SW 1271 (cell line): ENCODE measurements at regions not wholly inside any gene's neighbourhood (a gene's known extent, or its start where the extent isn't known, plus 50 kb on each side); places are given as distances from the start of the nearest gene placed in this dataset.

Experiments
- DNase-seq, 2 experiments: peaks; one replicate each; lab custom pipeline; 2025; lab: John Stamatoyannopoulos, UW

DNA sequence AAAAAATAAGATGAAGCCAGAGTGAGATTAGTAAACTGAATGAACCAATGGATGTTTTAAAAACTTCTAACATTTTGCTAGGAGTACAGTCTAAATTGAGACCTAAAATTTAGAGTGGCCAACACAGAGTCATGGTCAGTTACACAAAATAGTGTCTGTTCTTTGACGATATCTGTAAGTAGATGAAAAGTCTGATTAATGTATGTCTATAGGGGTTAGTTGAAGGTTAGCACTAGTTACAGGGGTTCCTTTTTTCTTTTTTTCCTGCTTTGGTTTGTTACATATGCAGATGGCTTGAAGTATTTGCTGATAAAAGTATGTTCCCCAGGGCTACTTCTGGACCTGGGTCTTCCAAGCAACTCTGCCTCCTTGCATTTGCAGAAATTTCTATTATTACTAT is 90.1 kb upstream of the MTPN start:
- no peak for DNase-seq

DNA sequence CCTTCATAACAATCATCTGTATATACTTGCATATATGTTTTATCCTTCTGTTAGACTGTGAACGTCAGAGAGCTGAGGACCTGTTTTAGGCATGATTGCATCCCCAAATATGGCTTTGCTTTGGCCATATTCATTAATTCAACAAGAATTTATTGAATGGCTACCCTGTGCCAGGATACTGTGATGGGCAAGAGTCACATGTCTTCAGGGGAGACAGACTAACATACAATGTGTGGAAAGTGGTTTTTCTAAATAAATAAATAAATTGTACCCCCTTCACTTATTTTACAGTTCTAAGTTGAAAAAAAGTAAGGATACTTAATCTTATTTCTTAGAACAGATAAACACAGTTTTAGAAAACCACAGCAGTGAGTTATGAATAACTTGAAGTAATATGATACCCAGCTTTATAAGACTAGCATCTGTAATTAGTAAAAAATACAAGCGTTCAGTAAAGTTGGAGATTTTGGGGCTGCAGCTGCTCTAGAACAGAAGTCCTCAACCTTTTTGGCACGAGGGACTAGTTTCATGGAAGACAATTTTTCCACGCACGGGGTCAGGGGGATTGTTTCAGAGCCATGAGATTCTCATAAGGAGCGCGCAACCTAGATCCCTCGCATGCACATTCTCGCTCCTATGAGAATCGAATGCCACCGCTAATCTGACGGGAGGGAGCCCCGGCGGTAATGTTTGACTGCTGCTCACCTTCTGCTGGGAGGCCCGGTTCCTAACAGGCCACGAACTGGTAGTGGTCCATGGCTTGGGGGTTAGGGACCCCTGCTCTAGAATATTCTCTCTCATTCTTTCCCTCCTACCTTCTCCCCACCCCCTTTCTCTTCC is 89.4 kb upstream of the MTPN start:
- no peak for DNase-seq

DNA sequence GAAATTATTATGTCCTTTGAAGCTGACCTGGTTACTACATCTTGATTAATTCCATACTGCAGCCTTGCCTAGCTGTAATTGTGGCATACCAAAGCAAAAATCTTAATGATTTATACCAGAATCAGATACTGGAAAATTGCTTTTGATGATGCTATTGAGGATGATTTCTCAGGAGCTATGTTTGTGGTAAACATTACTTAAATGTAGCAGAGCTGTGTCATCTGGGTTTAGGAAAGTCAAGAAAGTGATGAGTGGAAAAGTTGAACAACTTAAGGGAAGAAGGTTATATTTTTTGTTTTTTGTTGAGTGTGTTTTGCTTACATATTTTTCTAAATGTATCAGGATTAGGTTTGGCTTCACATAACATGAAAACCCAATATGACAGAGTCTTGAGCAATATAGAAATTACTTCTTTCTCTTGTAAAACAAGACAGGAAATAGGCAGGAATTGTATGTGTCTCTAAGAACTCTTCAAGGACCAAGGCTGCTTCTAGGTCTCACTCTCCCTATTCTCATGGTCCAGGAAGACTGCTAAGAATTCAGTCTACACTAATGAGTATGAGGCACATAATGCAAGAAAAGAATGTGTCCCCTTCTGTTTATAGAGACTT is 87.6 kb upstream of the MTPN start:
- DNase-seq, result no peak

DNA sequence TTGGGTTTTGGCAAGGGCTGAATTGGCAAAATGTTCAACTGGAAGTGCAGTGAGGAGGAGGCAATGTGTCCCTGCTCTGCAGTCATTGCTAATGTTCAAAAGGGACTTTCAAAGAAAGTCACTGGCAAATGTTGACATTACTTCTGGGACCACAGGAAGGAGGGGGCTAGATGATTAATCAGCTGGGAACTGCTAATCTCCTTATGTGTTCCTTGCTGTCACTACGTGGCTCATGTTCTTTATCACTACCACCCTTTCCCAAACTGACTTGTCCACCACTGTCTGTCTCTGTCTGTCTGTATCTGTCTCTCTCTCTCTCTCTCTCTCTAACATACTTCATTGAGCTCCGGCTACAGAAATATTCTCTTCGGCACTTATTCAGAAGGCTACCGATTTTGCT is 86.9 kb upstream of the MTPN start:
- DNase-seq, result no peak

DNA sequence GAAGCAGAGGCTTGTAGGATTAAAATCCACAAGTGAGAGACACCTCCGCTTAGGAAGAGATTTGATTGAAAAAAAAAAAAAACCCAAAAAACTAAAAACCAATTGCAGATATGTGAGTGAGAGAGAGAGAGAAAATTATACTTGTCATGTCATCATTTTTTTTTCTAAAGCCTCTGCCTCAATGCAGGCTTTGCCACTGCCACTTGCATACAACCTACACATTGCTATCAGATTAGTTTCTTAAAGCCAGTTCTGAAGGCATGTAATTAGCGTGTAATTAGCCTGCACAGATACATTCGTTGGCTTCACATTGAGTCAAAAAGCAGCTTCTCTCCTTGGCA is 86.1 kb upstream of the MTPN start:
- DNase-seq, result no peak

DNA sequence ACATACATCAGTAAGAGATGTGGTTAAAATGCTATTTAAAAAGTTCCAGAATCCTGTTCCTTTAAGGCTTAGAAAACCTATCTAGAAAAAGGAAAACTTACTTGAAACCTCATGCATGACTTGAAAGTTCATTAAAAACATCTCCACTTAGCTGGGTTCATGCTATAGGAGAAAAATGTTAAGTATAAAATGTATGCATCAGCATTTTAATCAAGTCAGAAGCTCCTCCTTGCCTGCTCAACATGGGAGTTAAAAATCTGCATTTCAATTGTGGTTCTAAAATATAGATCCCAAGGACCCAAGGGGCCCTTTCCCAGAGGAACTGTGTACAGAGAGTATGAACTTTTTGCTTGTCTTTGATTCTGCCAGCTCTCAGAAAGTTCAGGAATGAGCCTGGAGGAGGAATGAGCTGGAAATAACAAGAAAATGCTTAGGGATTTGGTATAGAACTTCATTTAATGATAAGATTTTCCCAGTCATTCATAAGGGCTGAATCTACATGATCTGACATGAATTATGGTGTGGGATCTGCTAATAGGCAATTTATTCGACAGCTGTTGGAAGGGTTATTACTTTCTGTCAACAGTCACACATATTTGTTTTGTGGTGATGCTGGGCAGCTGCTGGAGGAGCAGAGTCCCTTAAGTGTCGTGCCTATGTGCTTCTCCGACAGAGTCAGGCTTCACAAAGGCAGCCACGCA is 85.6 kb upstream of the MTPN start:
- no peak for DNase-seq

DNA sequence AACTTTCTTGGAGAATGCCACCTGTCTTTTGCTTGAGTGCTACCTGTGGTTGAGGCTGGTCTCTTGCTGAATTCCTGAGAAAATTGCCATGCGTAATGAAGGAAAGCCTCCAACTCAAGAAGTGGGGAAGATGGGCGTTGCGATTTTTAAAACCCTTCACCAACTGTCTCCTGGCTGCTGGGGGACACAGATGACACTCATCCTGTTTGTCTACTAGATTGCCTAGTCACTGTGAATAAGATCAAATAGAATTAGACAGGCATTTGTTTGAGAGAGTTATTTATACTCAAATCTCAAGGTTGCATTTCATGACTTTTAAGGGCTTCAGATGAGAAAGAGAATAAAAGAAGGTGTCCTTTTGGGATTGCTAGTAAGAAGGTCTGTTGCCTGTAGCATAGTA is 84.3 kb upstream of the MTPN start:
- no peak for DNase-seq

DNA sequence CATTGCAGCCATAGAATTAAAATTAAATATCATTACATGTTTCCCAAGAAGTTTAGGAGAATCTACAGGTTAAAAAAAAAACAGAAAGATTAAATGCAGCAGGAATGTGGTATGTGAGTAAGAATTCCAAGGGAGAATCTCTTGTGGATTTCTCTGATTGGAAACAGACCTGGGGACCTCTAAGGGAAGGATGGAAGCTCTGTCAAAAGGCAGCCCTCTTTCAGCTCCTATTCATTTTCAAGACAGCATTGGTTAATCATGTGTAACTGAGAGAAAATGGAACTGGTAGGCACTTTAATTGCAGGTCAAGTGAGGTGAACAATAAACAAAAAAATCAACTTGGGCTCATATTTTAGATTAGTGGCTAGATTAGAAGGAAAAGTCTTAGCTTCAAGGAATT is 81.4 kb upstream of the MTPN start:
- DNase-seq, result no peak

DNA sequence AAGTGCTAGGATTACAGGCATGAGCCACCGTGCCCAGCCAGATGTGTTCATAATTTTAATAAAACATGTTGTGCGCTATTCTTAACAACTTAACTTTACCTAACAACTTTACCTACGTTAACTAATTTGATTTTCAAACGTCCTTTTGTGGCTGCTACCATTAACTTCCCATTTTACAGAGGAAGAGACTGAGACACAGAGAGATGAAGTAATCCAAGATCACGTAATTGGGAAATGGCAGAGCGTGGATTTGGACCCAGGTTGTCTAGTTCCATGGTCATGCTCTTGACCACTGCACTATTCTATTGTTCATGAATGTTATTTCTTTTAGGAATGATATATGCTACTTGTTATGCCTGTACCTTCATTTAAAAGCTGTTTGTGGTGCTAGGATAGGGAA is 80.3 kb upstream of the MTPN start:
- DNase-seq, result no peak

DNA sequence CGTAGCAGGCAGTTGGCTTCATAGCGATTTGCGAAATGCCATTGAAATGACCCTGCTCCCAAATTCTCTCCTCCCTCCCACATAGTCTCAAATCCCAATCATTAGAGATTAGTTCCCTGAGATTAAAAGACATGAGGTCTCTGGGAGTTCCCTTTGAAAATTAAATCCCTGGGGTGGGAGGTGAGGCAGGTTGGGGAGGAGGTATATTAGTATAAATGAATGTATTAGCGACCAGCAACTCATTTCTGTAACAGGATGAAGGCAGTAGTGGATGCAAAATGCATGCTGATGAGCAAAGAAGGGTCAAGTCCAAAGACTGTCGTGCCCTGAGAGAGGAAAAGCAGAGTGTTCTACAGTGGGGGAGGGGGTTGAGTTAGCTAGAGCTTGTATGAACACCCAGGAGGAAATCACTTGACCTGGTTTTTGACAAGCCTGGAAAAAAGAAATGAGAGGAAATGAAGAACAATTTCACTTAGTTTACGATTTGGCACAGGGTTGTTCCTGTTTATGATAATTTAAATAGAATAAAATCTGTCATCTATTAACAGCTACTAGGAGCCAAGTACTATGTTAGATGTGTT is 79.6 kb upstream of the MTPN start:
- no peak for DNase-seq

DNA sequence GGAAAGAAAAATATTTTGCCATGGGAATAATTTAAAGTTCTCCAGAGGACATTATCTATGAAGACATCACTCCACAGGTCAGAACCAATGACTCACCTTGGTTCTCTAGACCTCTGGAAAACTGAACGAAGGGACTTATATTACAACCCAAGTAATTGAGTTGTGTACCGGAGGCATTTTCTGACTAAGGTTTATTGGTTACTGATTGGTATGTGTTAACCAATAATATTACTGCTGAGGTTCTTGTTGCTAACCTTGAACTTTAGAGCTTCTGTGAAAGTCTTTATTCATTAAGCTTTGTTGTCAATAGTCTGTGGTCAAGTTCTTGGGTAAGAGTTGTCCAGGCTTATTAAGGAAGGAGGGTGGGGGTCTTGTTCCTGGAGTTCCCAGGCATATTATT is 78.1 kb upstream of the MTPN start:
- no peak for DNase-seq

DNA sequence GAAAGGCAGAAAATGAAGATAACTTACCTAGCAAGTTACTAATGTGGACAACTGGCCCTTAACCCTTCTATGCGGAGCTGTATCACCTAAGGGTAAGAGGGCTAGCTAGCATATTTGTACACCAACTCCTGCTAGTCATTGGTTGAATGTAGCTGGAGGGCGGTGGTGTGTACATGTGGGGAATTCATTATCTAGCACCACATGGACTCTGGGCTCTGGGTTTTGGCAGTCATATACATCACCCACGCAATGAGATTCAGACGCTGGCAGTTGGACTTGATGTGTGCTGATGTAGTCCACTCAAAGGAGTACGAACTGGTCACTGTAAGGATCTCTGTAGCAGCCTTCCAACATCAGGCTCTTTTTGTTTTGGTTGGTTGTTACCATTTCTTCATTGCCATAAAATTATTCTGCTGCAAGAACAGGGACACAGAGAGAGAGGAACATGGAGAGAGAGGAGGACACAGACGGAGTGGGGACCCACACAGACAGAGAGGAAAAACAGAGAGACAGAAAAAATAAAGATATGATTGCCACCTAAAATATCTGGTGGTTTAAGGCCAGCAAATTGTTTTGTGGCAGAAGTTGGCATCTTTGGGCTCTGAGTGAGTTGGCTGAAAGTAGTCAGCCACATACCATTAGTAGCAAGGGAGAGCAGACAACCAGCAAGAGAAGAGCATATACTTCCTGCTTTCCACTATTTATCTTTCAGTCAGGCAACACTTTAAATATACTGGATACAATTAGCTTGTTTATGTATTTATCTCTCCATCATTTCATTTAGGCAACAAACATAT is 76.7 kb upstream of the MTPN start:
- no peak for DNase-seq

DNA sequence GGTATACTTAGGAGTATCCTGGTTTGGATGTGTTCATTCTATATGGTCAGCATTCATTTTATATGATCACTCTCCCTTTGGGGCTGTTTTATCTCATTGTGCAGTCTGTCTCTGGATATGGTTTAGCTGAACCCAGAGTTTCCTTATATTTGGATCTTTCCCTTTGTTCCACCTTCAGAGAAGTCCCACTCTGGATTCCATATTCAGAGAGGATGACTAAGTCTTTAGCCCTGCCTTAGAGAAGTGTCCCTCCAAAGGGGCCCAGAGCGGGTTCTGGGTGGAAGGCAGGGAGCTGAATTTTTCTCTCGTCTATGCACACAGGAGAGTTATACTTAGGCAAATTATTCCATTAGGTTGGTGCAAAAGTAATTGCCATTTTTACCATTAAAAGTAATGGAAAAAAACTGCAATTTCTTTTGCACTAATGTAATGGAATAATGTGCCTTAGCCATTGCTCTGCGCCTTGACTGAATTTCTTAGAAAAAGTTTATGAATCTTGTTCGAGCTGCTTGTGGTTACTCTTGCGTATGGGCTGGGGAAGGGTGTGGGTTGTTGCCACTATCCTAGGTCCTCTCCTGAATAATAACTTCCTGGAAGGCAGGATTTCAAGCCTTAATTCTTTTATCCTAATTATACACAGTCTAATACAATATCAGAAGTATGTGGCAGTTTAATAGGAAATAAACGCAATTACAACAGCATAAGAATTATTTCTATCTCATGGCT is 74.2 kb upstream of the MTPN start:
- no peak for DNase-seq

DNA sequence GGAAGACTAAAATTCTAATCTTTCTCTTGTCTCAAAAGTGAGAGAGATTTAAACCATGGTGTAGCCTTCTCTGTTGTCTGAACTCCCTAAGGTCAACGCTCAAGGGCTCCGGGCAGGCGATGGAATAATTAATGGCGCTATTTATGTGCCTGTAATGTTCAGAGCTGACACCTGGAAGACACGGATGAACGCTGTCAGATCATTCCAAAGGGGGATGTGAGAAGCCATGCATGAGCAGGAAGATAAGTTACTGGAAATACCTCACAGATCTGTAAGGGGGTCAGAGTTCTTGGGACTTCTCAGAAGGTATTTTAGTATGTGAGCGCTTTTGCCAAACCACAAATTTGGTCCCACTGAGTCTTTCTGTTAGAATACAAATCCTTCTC is 73.3 kb upstream of the MTPN start:
- no peak for DNase-seq

DNA sequence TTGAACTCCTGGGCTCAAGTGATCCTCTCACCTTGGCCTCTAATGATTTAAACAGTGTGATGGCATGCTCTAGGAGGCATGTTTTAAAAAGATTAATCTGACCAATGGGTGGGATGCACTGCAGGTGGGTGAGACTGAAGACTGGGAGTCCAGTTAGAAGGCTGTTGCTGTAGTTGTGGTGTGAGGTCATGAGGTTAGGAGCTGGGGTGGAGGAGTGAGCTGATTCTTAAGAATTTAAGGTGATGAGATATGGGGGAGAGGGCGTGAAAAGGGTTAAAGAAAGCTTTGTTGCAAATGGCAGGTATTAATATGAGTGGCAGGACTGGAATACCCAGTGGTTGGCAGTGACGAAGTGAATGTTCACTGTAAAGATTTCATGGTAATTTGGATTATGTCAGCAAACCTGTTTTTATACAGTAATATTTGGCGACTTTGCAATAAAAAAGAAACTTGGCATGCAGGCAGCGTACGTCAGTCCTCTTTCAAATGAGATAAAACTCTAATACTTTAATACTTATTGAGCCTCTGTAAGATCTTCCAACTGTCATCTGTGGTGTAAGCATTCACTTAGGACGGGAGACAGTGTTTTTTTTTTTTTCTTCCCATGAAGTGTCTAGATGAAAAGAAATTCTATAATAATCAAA is 72.8 kb upstream of the MTPN start:
- DNase-seq, result no peak

DNA sequence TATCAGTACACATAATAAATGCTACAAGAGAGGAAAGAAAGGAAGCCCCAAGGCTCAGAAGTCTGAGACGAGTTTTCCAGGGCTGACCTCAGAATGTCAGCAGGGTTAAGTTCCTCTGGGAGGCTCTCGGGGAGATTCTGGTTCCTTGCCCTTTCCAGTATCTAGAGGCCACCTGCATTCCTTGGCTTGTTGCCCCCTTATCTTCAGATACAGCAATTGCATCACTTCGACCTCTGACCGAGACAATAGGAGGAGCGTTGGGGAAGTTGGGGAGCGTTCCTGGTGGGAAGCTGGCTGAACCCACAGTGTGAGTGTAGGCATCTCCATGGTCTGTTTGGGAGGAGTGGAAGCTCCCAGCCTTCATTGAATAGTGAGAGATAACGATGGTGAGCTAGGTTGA is 72.0 kb upstream of the MTPN start:
- no peak for DNase-seq

DNA sequence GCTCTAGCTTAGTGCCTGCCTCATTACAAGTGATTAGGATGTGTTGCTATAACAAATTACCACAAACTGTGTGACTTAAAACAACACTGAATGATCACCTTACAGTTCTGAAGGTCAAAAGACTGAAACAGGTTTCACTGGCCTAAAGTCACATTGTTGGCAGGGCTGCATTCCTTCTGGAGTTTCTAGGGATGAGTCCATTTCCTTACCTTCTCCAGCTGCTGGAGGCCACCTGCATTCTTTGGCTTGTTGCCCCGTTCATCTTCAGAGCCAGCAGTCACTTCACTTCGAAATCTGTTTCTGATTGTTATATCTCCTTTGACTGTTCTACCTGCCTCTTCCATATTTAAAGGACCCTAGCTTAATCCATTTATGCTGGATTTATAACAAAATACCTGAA is 69.4 kb upstream of the MTPN start:
- DNase-seq, result no peak

DNA sequence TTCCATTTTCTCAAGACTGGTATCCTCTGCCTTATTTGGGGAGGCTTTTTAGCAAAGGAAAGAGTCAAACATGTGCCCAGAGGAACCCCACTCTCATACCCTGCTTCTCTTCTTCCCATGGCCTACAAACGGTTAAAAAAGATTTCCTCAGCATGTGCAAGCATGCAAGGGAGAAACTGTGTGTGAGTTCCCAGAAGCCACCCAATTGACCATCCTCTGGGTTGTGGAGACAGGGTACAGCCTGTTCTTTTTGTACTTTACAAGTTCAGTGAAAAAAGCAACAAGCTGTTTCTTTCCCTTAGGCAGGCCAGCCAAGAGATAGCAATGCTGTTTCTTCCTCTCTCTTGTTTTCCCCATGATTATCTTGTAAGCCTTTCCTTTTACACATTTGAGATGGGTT is 68.8 kb upstream of the MTPN start:
- no peak for DNase-seq

DNA sequence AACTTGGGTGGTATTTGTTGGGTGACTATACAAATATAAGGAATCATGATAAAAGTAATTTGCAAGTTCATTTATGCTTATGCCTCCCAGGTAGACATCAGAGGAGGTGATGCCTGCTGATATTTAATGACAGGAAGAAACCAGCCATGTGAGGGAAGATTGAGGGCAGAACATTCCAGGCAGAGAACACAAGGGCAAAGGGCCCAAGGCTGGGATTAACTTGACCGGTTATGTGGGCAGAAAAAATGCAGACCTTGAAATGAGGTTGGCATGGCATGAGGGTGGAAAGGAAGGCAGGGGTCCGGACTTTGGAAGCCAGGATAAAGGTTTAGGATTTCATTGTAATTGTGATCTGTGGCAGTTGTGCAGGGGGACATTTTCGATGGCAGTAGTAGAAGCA is 68.0 kb upstream of the MTPN start:
- no peak for DNase-seq

DNA sequence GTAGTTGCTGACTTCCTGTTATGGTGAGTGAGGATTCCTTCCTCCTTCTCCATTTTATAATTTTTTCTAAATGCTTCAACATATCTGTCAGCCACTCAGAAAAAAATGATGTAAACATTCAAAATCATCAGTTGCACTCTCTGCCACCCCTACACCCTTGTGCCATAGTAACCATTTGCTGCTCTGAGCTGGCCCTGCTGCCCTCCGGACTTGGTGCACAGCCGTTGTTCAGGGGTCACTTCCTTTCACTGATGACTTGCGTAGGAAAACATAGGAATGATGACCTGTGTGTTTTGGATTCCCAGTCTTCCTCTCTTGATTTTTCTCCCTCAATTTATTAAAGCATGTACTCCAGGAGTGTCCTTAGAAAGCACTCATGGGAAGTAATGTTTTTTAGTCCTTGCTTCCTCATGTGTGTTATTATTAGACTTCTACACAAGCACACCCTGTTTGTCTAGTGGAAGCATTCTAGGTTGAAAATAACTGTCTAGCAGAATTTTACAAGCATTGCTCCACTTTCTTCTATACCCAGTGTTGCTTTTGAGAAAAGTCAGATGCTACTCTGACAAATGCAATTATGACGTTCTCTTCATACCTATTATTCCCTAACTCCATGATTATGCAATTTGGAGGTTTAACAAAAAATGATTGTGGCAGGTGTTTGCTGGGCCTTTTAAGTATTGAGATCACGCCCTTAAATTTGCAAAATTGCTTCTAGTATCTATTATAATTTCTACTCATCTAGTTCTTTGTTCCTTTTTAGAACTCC is 62.6 kb upstream of the MTPN start:
- no peak for DNase-seq
